ENCODE measurements at regions not wholly inside any gene's neighbourhood (a gene's known extent, or its start where the extent isn't known, plus 50 kb on each side); places are given as distances from the start of the nearest gene placed in this dataset.

DNA sequence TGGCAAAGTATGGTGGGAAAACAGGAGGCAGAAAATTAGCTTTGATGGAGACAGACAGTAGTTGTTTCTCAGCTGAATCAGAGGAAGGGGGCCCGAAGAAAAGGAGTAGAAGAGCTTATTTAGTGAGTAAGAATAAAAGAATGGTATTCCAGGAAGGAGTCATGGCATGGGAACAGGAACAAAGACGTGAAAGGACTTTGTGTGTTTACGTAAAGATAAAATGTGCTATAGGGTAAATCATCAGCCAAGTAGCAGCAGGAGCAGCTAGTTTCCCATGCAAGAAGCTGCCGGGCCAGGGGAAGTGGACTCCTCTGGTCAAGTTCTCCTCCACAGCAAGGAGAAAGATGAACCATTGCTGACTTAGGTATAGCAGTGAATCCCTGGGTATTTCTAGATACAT, 454.5 kb downstream of the HINT1 start:
- no peaks in the 10 kb centered on the region for H3K9me3 ChIP-seq (ENCODE audit: control insufficient read depth in 1 of 2, low read length in 2 of 2)
- no peaks in the 10 kb centered on the region for H3K27me3 ChIP-seq (ENCODE audit: low read depth, low read length)
- no peak overlapping the region for H3K27ac ChIP-seq (ENCODE audit: low read length)
- H3K4me3 ChIP-seq (ENCODE audit: low read depth in 1 of 2, low read length in 2 of 2) = no peak overlapping the region
- no peaks in the 10 kb centered on the region for H3K36me3 ChIP-seq (ENCODE audit: control insufficient read depth in 1 of 2, insufficient read depth in 2 of 2, low read length in 2 of 2)
- no peaks in the 10 kb centered on the region for H3K4me1 ChIP-seq (ENCODE audit: control insufficient read depth in 1 of 2, insufficient read depth in 2 of 2, low read length in 2 of 2)

DNA sequence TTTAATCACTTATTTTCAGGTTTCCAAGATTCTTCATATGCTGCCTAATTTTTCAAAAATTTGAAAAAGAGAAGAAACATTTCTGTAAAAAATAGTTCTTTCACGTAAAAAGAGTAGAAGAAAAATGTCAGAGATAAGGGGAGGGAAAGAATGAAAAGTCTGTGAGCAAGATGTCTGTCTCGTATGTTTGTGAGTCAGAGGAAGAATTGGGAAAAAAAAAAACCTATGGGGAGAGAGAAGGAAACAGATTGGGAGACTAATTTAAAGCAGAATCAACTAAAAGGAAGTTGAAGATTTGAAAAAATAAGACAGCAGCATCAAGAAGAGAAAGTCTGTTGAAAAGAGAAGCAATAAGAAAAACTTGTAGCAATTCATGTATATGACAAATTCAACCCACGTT, 456.3 kb downstream of the HINT1 start:
- H3K4me1 ChIP-seq (ENCODE audit: control insufficient read depth in 1 of 2, insufficient read depth in 2 of 2, low read length in 2 of 2) = no peaks in the 10 kb centered on the region
- no peaks in the 10 kb centered on the region for H3K27me3 ChIP-seq (ENCODE audit: low read depth, low read length)
- no peak overlapping the region for H3K27ac ChIP-seq (ENCODE audit: low read length)
- no peaks in the 10 kb centered on the region for H3K36me3 ChIP-seq (ENCODE audit: control insufficient read depth in 1 of 2, insufficient read depth in 2 of 2, low read length in 2 of 2)
- no peak overlapping the region for H3K4me3 ChIP-seq (ENCODE audit: low read depth in 1 of 2, low read length in 2 of 2)
- no peaks in the 10 kb centered on the region for H3K9me3 ChIP-seq (ENCODE audit: control insufficient read depth in 1 of 2, low read length in 2 of 2)

GRCh38 chr5:130706696-130707095, 458.4 kb downstream of the HINT1 start:
- Histone ChIP-seq H3K27me3 (ENCODE audit: low read depth, low read length) (no peaks in the 10 kb centered on the region), H3K36me3 (ENCODE audit: control insufficient read depth in 1 of 2, insufficient read depth in 2 of 2, low read length in 2 of 2) (no peaks in the 10 kb centered on the region), H3K4me3 (ENCODE audit: low read depth in 1 of 2, low read length in 2 of 2) (no peak overlapping the region)

DNA sequence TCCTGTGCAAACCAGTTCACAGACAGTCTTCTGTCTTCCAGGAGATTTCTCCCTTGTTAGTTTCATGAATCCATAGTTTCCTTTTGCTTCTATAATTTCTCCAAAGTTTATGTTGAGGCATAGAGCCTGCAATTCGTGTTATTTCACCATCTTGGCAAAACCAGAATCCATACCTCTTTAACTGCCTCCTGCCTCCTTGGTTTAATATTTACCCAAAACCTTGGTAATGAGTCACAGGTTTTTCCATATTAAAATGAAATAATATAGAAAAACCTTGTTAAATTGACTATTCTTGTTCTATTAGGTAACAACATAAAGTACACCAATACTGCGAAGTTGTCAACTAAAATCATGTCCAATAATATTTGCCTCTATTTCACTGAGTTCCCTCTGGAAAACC, 459.7 kb downstream of the HINT1 start:
- Histone ChIP-seq H3K27ac (ENCODE audit: low read length) (no peak overlapping the region), H3K4me3 (ENCODE audit: low read depth in 1 of 2, low read length in 2 of 2) (no peak overlapping the region), H3K27me3 (ENCODE audit: low read depth, low read length) (no peaks in the 10 kb centered on the region), H3K9me3 (ENCODE audit: control insufficient read depth in 1 of 2, low read length in 2 of 2) (peaks cover 0 to 4% of the 10 kb centered on the region in 2 donors), H3K4me1 (ENCODE audit: control insufficient read depth in 1 of 2, insufficient read depth in 2 of 2, low read length in 2 of 2) (no peaks in the 10 kb centered on the region), H3K36me3 (ENCODE audit: control insufficient read depth in 1 of 2, insufficient read depth in 2 of 2, low read length in 2 of 2) (no peaks in the 10 kb centered on the region)

More at GRCh38 chr5:130706696-130707095, 458.4 kb downstream of the HINT1 start:
- Histone ChIP-seq H3K4me1 (ENCODE audit: control insufficient read depth in 1 of 2, insufficient read depth in 2 of 2, low read length in 2 of 2) (no peaks in the 10 kb centered on the region), H3K9me3 (ENCODE audit: control insufficient read depth in 1 of 2, low read length in 2 of 2) (peaks cover 0 to 4% of the 10 kb centered on the region in 2 donors), H3K27ac (ENCODE audit: low read length) (no peak overlapping the region)

- no peaks in the 10 kb centered on the region for H3K4me1 ChIP-seq (ENCODE audit: control insufficient read depth in 1 of 2, insufficient read depth in 2 of 2, low read length in 2 of 2)
- H3K27me3 ChIP-seq (ENCODE audit: low read depth, low read length) = no peaks in the 10 kb centered on the region
- H3K9me3 ChIP-seq (ENCODE audit: control insufficient read depth in 1 of 2, low read length in 2 of 2) = no peaks in the 10 kb centered on the region
- H3K27ac ChIP-seq (ENCODE audit: low read length) = no peak overlapping the region
- H3K36me3 ChIP-seq (ENCODE audit: control insufficient read depth in 1 of 2, insufficient read depth in 2 of 2, low read length in 2 of 2) = no peaks in the 10 kb centered on the region
- no peak overlapping the region for H3K4me3 ChIP-seq (ENCODE audit: low read depth in 1 of 2, low read length in 2 of 2)
These were observed 471.5 kb downstream of the HINT1 start for GRCh38 chr5:130693509-130693908.

DNA sequence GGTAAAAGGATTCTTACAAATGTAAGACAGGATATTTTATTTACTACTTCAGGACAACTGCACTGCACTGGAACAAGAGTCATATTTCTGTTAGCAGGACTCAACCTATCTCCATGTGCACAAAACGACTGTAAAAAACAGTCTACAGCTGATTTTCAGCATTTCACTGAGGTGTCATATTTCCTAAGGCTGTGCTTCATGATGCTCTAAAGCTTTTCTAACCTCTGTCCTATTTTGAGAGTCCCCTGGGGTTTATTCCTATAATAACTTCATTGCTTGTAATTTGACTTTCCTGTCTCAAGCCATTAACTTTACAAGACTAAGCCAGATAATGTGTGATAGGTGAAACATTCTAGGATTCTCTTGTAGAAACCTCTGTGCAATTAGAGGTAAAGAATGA, 472.3 kb downstream of the HINT1 start:
- H3K9me3 ChIP-seq (ENCODE audit: control insufficient read depth in 1 of 2, low read length in 2 of 2) = no peaks in the 10 kb centered on the region
- no peaks in the 10 kb centered on the region for H3K36me3 ChIP-seq (ENCODE audit: control insufficient read depth in 1 of 2, insufficient read depth in 2 of 2, low read length in 2 of 2)
- no peaks in the 10 kb centered on the region for H3K27me3 ChIP-seq (ENCODE audit: low read depth, low read length)
- no peak overlapping the region for H3K4me3 ChIP-seq (ENCODE audit: low read depth in 1 of 2, low read length in 2 of 2)
- H3K27ac ChIP-seq (ENCODE audit: low read length) = no peak overlapping the region
- no peaks in the 10 kb centered on the region for H3K4me1 ChIP-seq (ENCODE audit: control insufficient read depth in 1 of 2, insufficient read depth in 2 of 2, low read length in 2 of 2)

DNA sequence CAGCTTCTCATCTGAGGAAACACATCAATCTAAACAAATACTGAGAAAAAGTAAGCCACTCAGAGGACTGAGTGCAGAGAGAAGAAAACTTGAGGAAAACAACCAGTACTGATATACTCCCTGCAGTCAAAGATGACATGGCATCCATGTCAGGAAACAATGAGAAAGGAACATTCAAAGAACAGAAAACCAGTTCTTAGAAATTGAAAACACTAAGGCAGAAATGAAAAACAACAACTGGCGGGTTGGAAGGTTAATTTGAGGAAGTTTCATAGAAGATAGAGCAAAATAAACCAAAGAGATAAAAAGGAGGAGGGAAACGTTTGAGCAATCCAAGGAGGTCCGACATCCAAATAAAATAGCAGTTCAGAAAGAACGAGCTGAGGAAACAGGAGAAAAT, 475.2 kb downstream of the HINT1 start:
- H3K9me3 ChIP-seq (ENCODE audit: control insufficient read depth in 1 of 2, low read length in 2 of 2) = no peaks in the 10 kb centered on the region
- H3K4me1 ChIP-seq (ENCODE audit: control insufficient read depth in 1 of 2, insufficient read depth in 2 of 2, low read length in 2 of 2) = no peaks in the 10 kb centered on the region
- H3K27me3 ChIP-seq (ENCODE audit: low read depth, low read length) = no peaks in the 10 kb centered on the region
- no peak overlapping the region for H3K4me3 ChIP-seq (ENCODE audit: low read depth in 1 of 2, low read length in 2 of 2)
- H3K27ac ChIP-seq (ENCODE audit: low read length) = no peak overlapping the region
- H3K36me3 ChIP-seq (ENCODE audit: control insufficient read depth in 1 of 2, insufficient read depth in 2 of 2, low read length in 2 of 2) = no peaks in the 10 kb centered on the region

DNA sequence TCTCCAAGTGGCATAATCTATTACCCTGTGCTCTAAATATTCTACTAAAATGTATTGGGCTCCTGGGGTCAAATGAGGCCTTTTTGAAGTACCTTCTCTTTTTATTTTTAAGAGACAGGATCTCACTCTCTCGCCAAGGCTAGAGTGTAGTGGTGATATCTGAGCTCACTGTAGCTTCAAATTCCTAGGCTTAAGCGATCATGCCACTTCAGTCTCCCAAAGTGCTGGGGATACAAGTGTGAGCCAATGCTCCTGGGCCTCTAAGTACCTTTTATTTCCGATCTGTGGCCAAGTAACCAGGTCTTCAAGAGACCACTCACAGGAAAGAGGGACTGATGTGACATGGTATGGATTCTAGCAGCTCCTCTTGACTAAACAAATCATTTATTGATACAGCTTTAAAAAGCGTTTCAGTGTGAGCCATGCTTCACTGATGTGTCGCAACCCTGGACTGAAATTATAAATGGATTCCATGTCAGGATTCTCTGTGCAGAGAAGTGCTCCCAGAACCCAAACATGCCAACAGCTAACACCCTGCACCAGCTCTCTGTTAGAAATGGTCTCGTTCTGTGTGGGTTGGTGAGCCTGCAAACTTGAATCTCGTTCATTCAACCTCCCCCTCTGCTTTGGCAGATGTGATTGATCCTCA, 477.8 kb downstream of the HINT1 start:
- H3K27me3 ChIP-seq (ENCODE audit: low read depth, low read length) = no peaks in the 10 kb centered on the region
- H3K27ac ChIP-seq (ENCODE audit: low read length) = no peak overlapping the region
- H3K9me3 ChIP-seq (ENCODE audit: control insufficient read depth in 1 of 2, low read length in 2 of 2) = no peaks in the 10 kb centered on the region
- H3K36me3 ChIP-seq (ENCODE audit: control insufficient read depth in 1 of 2, insufficient read depth in 2 of 2, low read length in 2 of 2) = no peaks in the 10 kb centered on the region
- H3K4me1 ChIP-seq (ENCODE audit: control insufficient read depth in 1 of 2, insufficient read depth in 2 of 2, low read length in 2 of 2) = no peaks in the 10 kb centered on the region
- no peak overlapping the region for H3K4me3 ChIP-seq (ENCODE audit: low read depth in 1 of 2, low read length in 2 of 2)

GRCh38 chr5:130678637-130679036, 486.4 kb downstream of the HINT1 start:
- Histone ChIP-seq H3K4me1 (ENCODE audit: control insufficient read depth in 1 of 2, insufficient read depth in 2 of 2, low read length in 2 of 2) (no peaks in the 10 kb centered on the region), H3K9me3 (ENCODE audit: control insufficient read depth in 1 of 2, low read length in 2 of 2) (no peaks in the 10 kb centered on the region), H3K27ac (ENCODE audit: low read length) (no peak overlapping the region), H3K36me3 (ENCODE audit: control insufficient read depth in 1 of 2, insufficient read depth in 2 of 2, low read length in 2 of 2) (no peaks in the 10 kb centered on the region), H3K27me3 (ENCODE audit: low read depth, low read length) (no peaks in the 10 kb centered on the region), H3K4me3 (ENCODE audit: low read depth in 1 of 2, low read length in 2 of 2) (no peak overlapping the region)

GRCh38 chr5:130666462-130666861, 498.6 kb downstream of the HINT1 start:
- Histone ChIP-seq H3K4me3 (ENCODE audit: low read depth in 1 of 2, low read length in 2 of 2) (no peak overlapping the region), H3K27me3 (ENCODE audit: low read depth, low read length) (no peaks in the 10 kb centered on the region), H3K9me3 (ENCODE audit: control insufficient read depth in 1 of 2, low read length in 2 of 2) (no peaks in the 10 kb centered on the region), H3K36me3 (ENCODE audit: control insufficient read depth in 1 of 2, insufficient read depth in 2 of 2, low read length in 2 of 2) (no peaks in the 10 kb centered on the region), H3K27ac (ENCODE audit: low read length) (no peak overlapping the region), H3K4me1 (ENCODE audit: control insufficient read depth in 1 of 2, insufficient read depth in 2 of 2, low read length in 2 of 2) (no peaks in the 10 kb centered on the region)

GRCh38 chr5:130652176-130652575, 512.9 kb downstream of the HINT1 start:
- H3K27me3 ChIP-seq (ENCODE audit: low read depth, low read length) = no peaks in the 10 kb centered on the region
- H3K9me3 ChIP-seq (ENCODE audit: control insufficient read depth in 1 of 2, low read length in 2 of 2) = no peaks in the 10 kb centered on the region
- no peaks in the 10 kb centered on the region for H3K4me1 ChIP-seq (ENCODE audit: control insufficient read depth in 1 of 2, insufficient read depth in 2 of 2, low read length in 2 of 2)
- no peaks in the 10 kb centered on the region for H3K36me3 ChIP-seq (ENCODE audit: control insufficient read depth in 1 of 2, insufficient read depth in 2 of 2, low read length in 2 of 2)
- no peak overlapping the region for H3K4me3 ChIP-seq (ENCODE audit: low read depth in 1 of 2, low read length in 2 of 2)
- H3K27ac ChIP-seq (ENCODE audit: low read length) = no peak overlapping the region

- H3K27me3 ChIP-seq (ENCODE audit: low read depth, low read length) = no peaks in the 10 kb centered on the region
- no peaks in the 10 kb centered on the region for H3K36me3 ChIP-seq (ENCODE audit: control insufficient read depth in 1 of 2, insufficient read depth in 2 of 2, low read length in 2 of 2)
- H3K9me3 ChIP-seq (ENCODE audit: control insufficient read depth in 1 of 2, low read length in 2 of 2) = no peaks in the 10 kb centered on the region
These were observed 513.6 kb downstream of the HINT1 start for GRCh38 chr5:130651440-130651839.

More at GRCh38 chr5:130651440-130651839, 513.6 kb downstream of the HINT1 start:
- Histone ChIP-seq H3K27ac (ENCODE audit: low read length) (no peak overlapping the region), H3K4me3 (ENCODE audit: low read depth in 1 of 2, low read length in 2 of 2) (no peak overlapping the region), H3K4me1 (ENCODE audit: control insufficient read depth in 1 of 2, insufficient read depth in 2 of 2, low read length in 2 of 2) (no peaks in the 10 kb centered on the region)
